ENCODE measurements at regions not wholly inside any gene's neighbourhood (a gene's known extent, or its start where the extent isn't known, plus 50 kb on each side); places are given as distances from the start of the nearest gene placed in this dataset.
"Not testable (repeated sequence)": the region's sequence is repeated elsewhere in the genome, so short reads cannot be mapped to it uniquely, and the experiment has no call there.

GRCh38 chr5:109998208-109998607 is 308.5 kb downstream of the MAN2A1 start:
- Histone ChIP-seq H3K27me3 (no peaks in the 10 kb centered on the region; the same call in 1 of the 2 replicates), H3K4me3 (no peak overlapping the region), H3K9me3 (no peaks in the 10 kb centered on the region), H3K36me3 (no peaks in the 10 kb centered on the region)
- DNase-seq, result no peak

GRCh38 chr5:109998726-109999125 is 309.0 kb downstream of the MAN2A1 start:
- H3K27me3 ChIP-seq, result no peaks in the 10 kb centered on the region
- no peak for DNase-seq
- no peak overlapping the region for H3K4me3 ChIP-seq

GRCh38 chr5:110001648-110002047 is 311.9 kb downstream of the MAN2A1 start:
- no peak for DNase-seq
- Histone ChIP-seq H3K4me3 (no peak overlapping the region), H3K36me3 (no peaks in the 10 kb centered on the region), H3K9me3 (no peaks in the 10 kb centered on the region), H3K27me3 (no peaks in the 10 kb centered on the region)

More at GRCh38 chr5:109998726-109999125, 309.0 kb downstream of the MAN2A1 start:
- Histone ChIP-seq H3K36me3 (no peaks in the 10 kb centered on the region), H3K9me3 (no peaks in the 10 kb centered on the region)

GRCh38 chr5:110002652-110003051 is 312.9 kb downstream of the MAN2A1 start:
- Histone ChIP-seq H3K9me3 (no peaks in the 10 kb centered on the region), H3K27me3 (no peaks in the 10 kb centered on the region), H3K36me3 (no peaks in the 10 kb centered on the region), H3K4me3 (no peak overlapping the region)
- DNase-seq, result no peak

GRCh38 chr5:110005907-110006562 is 316.3 kb downstream of the MAN2A1 start:
- H3K9me3 ChIP-seq, result not testable (repeated sequence)

GRCh38 chr5:110007101-110007500 is 317.4 kb downstream of the MAN2A1 start:
- no peaks in the 10 kb centered on the region for H3K36me3 ChIP-seq
- no peaks in the 10 kb centered on the region for H3K9me3 ChIP-seq
- H3K4me3 ChIP-seq, result no peak overlapping the region
- no peak for DNase-seq
- H3K27me3 ChIP-seq, result no peaks in the 10 kb centered on the region

More at GRCh38 chr5:110005907-110006562, 316.3 kb downstream of the MAN2A1 start:
- not testable (repeated sequence) for H3K4me3 ChIP-seq, DNase-seq, H3K36me3 ChIP-seq, H3K27me3 ChIP-seq

- Histone ChIP-seq H3K27me3 (no peaks in the 10 kb centered on the region), H3K4me3 (no peak overlapping the region)
- DNase-seq, result no peak
Measured at GRCh38 chr5:110008131-110008530, 318.4 kb downstream of the MAN2A1 start.

GRCh38 chr5:110012145-110012544 is 322.4 kb downstream of the MAN2A1 start:
- Histone ChIP-seq H3K4me3 (no peak overlapping the region), H3K27me3 (no peaks in the 10 kb centered on the region), H3K9me3 (no peaks in the 10 kb centered on the region; the same call in none of the 2 replicates), H3K36me3 (no peaks in the 10 kb centered on the region)
- no peak for DNase-seq

More at GRCh38 chr5:110008131-110008530, 318.4 kb downstream of the MAN2A1 start:
- Histone ChIP-seq H3K36me3 (no peaks in the 10 kb centered on the region), H3K9me3 (no peaks in the 10 kb centered on the region)

- no peaks in the 10 kb centered on the region for H3K27me3 ChIP-seq
- DNase-seq, result no peak
- no peaks in the 10 kb centered on the region for H3K36me3 ChIP-seq
- H3K9me3 ChIP-seq, result no peaks in the 10 kb centered on the region; the same call in none of the 2 replicates
- H3K4me3 ChIP-seq, result no peak overlapping the region
Measured at GRCh38 chr5:110013017-110013416, 323.3 kb downstream of the MAN2A1 start.

GRCh38 chr5:110017854-110018253 is 328.1 kb downstream of the MAN2A1 start:
- Histone ChIP-seq H3K27me3 (peaks cover 7% of the 10 kb centered on the region), H3K36me3 (no peaks in the 10 kb centered on the region), H3K9me3 (no peaks in the 10 kb centered on the region; the same call in none of the 2 replicates), H3K4me3 (no peak overlapping the region)
- DNase-seq, result no peak

GRCh38 chr5:110018509-110018908 is 328.8 kb downstream of the MAN2A1 start:
- Histone ChIP-seq H3K4me3 (no peak overlapping the region), H3K36me3 (no peaks in the 10 kb centered on the region), H3K27me3 (peaks cover 7% of the 10 kb centered on the region), H3K9me3 (no peaks in the 10 kb centered on the region; the same call in none of the 2 replicates)
- DNase-seq, result no peak

GRCh38 chr5:110019119-110019518 is 329.4 kb downstream of the MAN2A1 start:
- Histone ChIP-seq H3K36me3 (no peaks in the 10 kb centered on the region), H3K9me3 (no peaks in the 10 kb centered on the region), H3K4me3 (no peak overlapping the region), H3K27me3 (peaks cover 7% of the 10 kb centered on the region)
- no peak for DNase-seq

- DNase-seq, result no peak
- no peaks in the 10 kb centered on the region for H3K36me3 ChIP-seq
- H3K9me3 ChIP-seq, result no peaks in the 10 kb centered on the region
- peaks cover 7% of the 10 kb centered on the region for H3K27me3 ChIP-seq
- no peak overlapping the region for H3K4me3 ChIP-seq
Measured at GRCh38 chr5:110019780-110020179, 330.1 kb downstream of the MAN2A1 start.

- Histone ChIP-seq H3K36me3 (no peaks in the 10 kb centered on the region), H3K4me3 (no peak overlapping the region), H3K9me3 (no peaks in the 10 kb centered on the region), H3K27me3 (peaks cover 7% of the 10 kb centered on the region)
- no peak for DNase-seq
Measured at GRCh38 chr5:110021251-110021650, 331.5 kb downstream of the MAN2A1 start.

GRCh38 chr5:110025160-110025559 is 335.4 kb downstream of the MAN2A1 start:
- no peak overlapping the region for H3K4me3 ChIP-seq
- DNase-seq, result no peak
- H3K36me3 ChIP-seq, result no peaks in the 10 kb centered on the region
- H3K9me3 ChIP-seq, result no peaks in the 10 kb centered on the region
- H3K27me3 ChIP-seq, result peaks cover 5% of the 10 kb centered on the region

- H3K27me3 ChIP-seq, result no peaks in the 10 kb centered on the region
- no peaks in the 10 kb centered on the region for H3K9me3 ChIP-seq
- DNase-seq, result no peak
- no peaks in the 10 kb centered on the region for H3K36me3 ChIP-seq
- H3K4me3 ChIP-seq, result no peak overlapping the region
Measured at GRCh38 chr5:110027527-110028322, 338.0 kb downstream of the MAN2A1 start.

GRCh38 chr5:110031402-110032140 is 341.8 kb downstream of the MAN2A1 start:
- Histone ChIP-seq H3K36me3 (no peaks in the 10 kb centered on the region), H3K4me3 (no peak overlapping the region), H3K9me3 (no peaks in the 10 kb centered on the region), H3K27me3 (no peaks in the 10 kb centered on the region; the same call in none of the 2 replicates)
- DNase-seq, result no peak
